GM19452 (cell line): ENCODE measurements at regions not wholly inside any gene's neighbourhood (a gene's known extent, or its start where the extent isn't known, plus 50 kb on each side); places are given as distances from the start of the nearest gene placed in this dataset.
"Not testable (repeated sequence)": the region's sequence is repeated elsewhere in the genome, so short reads cannot be mapped to it uniquely, and the experiment has no call there.

Experiments
- ATAC-seq: cut with Tn5 transposase; IDR thresholded peaks from one replicate; pipeline ENCODE4 v1.9.1; 2021; ENCODE audit not compliant: unreplicated experiment

- no peak for ATAC-seq
Measured at GRCh38 chr20:60167812-60168211, 209.6 kb downstream of the CDH26 start.

- no peak for ATAC-seq
Measured at GRCh38 chr20:60168963-60169362, 210.7 kb downstream of the CDH26 start.

GRCh38 chr20:60170116-60170515 lies 211.9 kb downstream of the CDH26 start:
- no peak for ATAC-seq

GRCh38 chr20:60171313-60171712 lies 213.1 kb downstream of the CDH26 start:
- no peak for ATAC-seq

- ATAC-seq, result no peak
Measured at GRCh38 chr20:60171738-60172137, 213.5 kb downstream of the CDH26 start.

- ATAC-seq, result no peak
Measured at GRCh38 chr20:60172346-60172984, 214.2 kb downstream of the CDH26 start.

GRCh38 chr20:60177080-60177479 lies 218.9 kb downstream of the CDH26 start:
- no peak for ATAC-seq

- ATAC-seq, result no peak
Measured at GRCh38 chr20:60180986-60181385, 222.8 kb downstream of the CDH26 start.

GRCh38 chr20:60186412-60186811 lies 228.2 kb downstream of the CDH26 start:
- ATAC-seq, result no peak

GRCh38 chr20:60187683-60188082 lies 229.5 kb downstream of the CDH26 start:
- ATAC-seq, result no peak

GRCh38 chr20:60191014-60191413 lies 232.8 kb downstream of the CDH26 start:
- ATAC-seq, result no peak

GRCh38 chr20:60192326-60192725 lies 234.1 kb downstream of the CDH26 start:
- no peak for ATAC-seq

GRCh38 chr20:60199132-60199531 lies 240.9 kb downstream of the CDH26 start:
- not testable (repeated sequence) for ATAC-seq

GRCh38 chr20:60199866-60200265 lies 241.6 kb downstream of the CDH26 start:
- ATAC-seq, result no peak

- ATAC-seq, result no peak
Measured at GRCh38 chr20:60200305-60200918, 242.2 kb downstream of the CDH26 start.

GRCh38 chr20:60201198-60201835 lies 243.1 kb downstream of the CDH26 start:
- ATAC-seq, result no peak

- no peak for ATAC-seq
Measured at GRCh38 chr20:60202046-60202445, 243.8 kb downstream of the CDH26 start.

GRCh38 chr20:60203451-60203850 lies 245.2 kb downstream of the CDH26 start:
- no peak for ATAC-seq

- no peak for ATAC-seq
Measured at GRCh38 chr20:60204601-60205000, 246.4 kb downstream of the CDH26 start.

GRCh38 chr20:60206259-60206658 lies 248.0 kb downstream of the CDH26 start:
- no peak for ATAC-seq

- ATAC-seq, result no peak
Measured at GRCh38 chr20:60209048-60209447, 250.8 kb downstream of the CDH26 start.
